Upper lobe of left lung (tissue), 6 donors: ENCODE measurements at regions not wholly inside any gene's neighbourhood (a gene's known extent, or its start where the extent isn't known, plus 50 kb on each side); places are given as distances from the start of the nearest gene placed in this dataset.
A peak's percentile ranks its signal among the peaks of the same experiment; 100 is the strongest.

ENCODE experiments used
- ATAC-seq, 2 donors: fragments of 200-7000 bp; cut with Tn5 transposase; one replicate each; pipeline ENCODE4 v1.9.1; 2022; ENCODE audit warnings: mild to moderate bottlenecking in 2 of 2, moderate library complexity in 2 of 2; ENCODE audit not compliant: low FRiP score in 2 of 2
- DNase-seq, 2 donors: peaks; one replicate each; pipeline ENCODE4 v3.0.0-alpha.2; 2019 to 2020
- H3K27ac ChIP-seq, 4 donors: fragments of 200-600 bp; sonication (generic); one replicate each; pipeline ENCODE4 v1.5.1; 2016 to 2019
- H3K27me3 ChIP-seq, 4 donors: fragments of 200-600 bp; sonication (generic); one replicate each; pipeline ENCODE4 v1.5.1; 2017 to 2019
- H3K36me3 ChIP-seq, 4 donors: fragments of 200-600 bp; sonication (generic); one replicate each; pipeline ENCODE4 v1.5.1; 2016 to 2019
- H3K4me1 ChIP-seq, 4 donors: fragments of 200-600 bp; sonication (generic); one replicate each; pipeline ENCODE4 v1.5.1; 2018 to 2019
- H3K4me3 ChIP-seq, 4 donors: fragments of 200-600 bp; sonication (generic); one replicate each; pipeline ENCODE4 v1.5.1; 2017 to 2019; ENCODE audit warnings: mild to moderate bottlenecking in 2 of 4, moderate library complexity in 1 of 4
- H3K9me3 ChIP-seq, 4 donors: fragments of 200-600 bp; sonication (generic); one replicate each; pipeline ENCODE4 v1.5.1; 2018 to 2019
- CTCF ChIP-seq, 6 experiments: fragments of 450-650 bp in 4 of 6; fragments of 200-600 bp in 2 of 6; sonication (generic) in 2 of 6; IDR thresholded peaks; one replicate each; pipeline ENCODE4 v1.5.1; 2016 to 2019; ENCODE audit warnings: antibody characterized with exemption in 6 of 6
- EP300 ChIP-seq, 4 donors: sonication (generic); formaldehyde crosslinking; IDR thresholded peaks; one replicate each; pipeline ENCODE4 v1.5.1; 2017; ENCODE audit warnings: antibody characterized with exemption in 4 of 4, control low read depth in 2 of 4
- POLR2A ChIP-seq, 4 donors: fragments of 450-650 bp; IDR thresholded peaks; one replicate each; pipeline ENCODE4 v1.5.1; 2016 to 2017; ENCODE audit warnings: antibody characterized with exemption in 4 of 4, mild to moderate bottlenecking in 2 of 4
- POLR2AphosphoS5 ChIP-seq, 2 donors: sonication (generic); formaldehyde crosslinking; IDR thresholded peaks; one replicate each; pipeline ENCODE4 v1.5.1; 2017; ENCODE audit warnings: antibody characterized with exemption in 2 of 2
- WGBS, 2 donors: methylation state at CpG; one replicate each; pipeline ENCODE4 v1.1.5; 2017 to 2018; 5-methylcytosine and 5-hydroxymethylcytosine counted together
- donor health status: DM: no; HTN: no; CAD: no; lungs with moderate emphysema.
- donor health status: DM: no; HTN: yes; CAD: no; lungs with severe emphysema.

GRCh38 chr2:176650838-176651555, 381.8 kb downstream of the MTX2 start:
- Histone ChIP-seq H3K36me3 (no peaks in the 10 kb centered on the region), H3K27me3 (no peaks in the 10 kb centered on the region), H3K27ac (no peak overlapping the region), H3K4me1 (peaks cover 0 to 4% (median 0%) of the 10 kb centered on the region in 4 donors), H3K4me3 (no peak overlapping the region), H3K9me3 (no peaks in the 10 kb centered on the region)
- TF ChIP-seq EP300 (IDR thresholded peaks at IDR 0.05) (no peak), POLR2A (IDR thresholded peaks at IDR 0.05) (no peak), CTCF (IDR thresholded peaks at IDR 0.05) (no peak), POLR2AphosphoS5 (IDR thresholded peaks at IDR 0.05) (no peak)
- no peak for DNase-seq
- WGBS, 2 donors: 81 to 83% methylated on average over 13 of the region's 13 CpGs
- no peak for ATAC-seq

GRCh38 chr2:176652300-176653182, 383.3 kb downstream of the MTX2 start:
- 48% methylated on average over 9 of the region's 9 CpGs for WGBS, 2 donors
- DNase-seq: no peak

GRCh38 chr2:176653479-176654443, 384.5 kb downstream of the MTX2 start:
- Histone ChIP-seq H3K4me1 (peaks cover 0 to 4% (median 0%) of the 10 kb centered on the region in 4 donors), H3K36me3 (no peaks in the 10 kb centered on the region), H3K4me3 (no peak overlapping the region), H3K9me3 (no peaks in the 10 kb centered on the region), H3K27ac (no peak overlapping the region), H3K27me3 (no peaks in the 10 kb centered on the region)
- TF ChIP-seq CTCF (IDR thresholded peaks at IDR 0.05) (peak; percentile 16 to 51 (median 40)), POLR2A (IDR thresholded peaks at IDR 0.05) (no peak)
- ATAC-seq (peak; percentile 63 to 81), DNase-seq (peak in 1 of 2 donors; percentile 24)
- 27 to 39% methylated on average over 10 of the region's 10 CpGs for WGBS, 2 donors

More at GRCh38 chr2:176652300-176653182, 383.3 kb downstream of the MTX2 start:
- no peaks in the 10 kb centered on the region for H3K9me3 ChIP-seq
- TF ChIP-seq POLR2A (IDR thresholded peaks at IDR 0.05) (no peak), CTCF (IDR thresholded peaks at IDR 0.05) (peak; percentile 38 to 74 (median 66))
- H3K36me3 ChIP-seq: no peaks in the 10 kb centered on the region
- H3K27me3 ChIP-seq: no peaks in the 10 kb centered on the region
- peaks cover 0 to 4% (median 0%) of the 10 kb centered on the region in 4 donors for H3K4me1 ChIP-seq
- no peak overlapping the region for H3K27ac ChIP-seq
- no peak overlapping the region for H3K4me3 ChIP-seq
- peak in 1 of 2 donors; percentile 84 for ATAC-seq

GRCh38 chr2:176656038-176656775, 387.0 kb downstream of the MTX2 start:
- no peaks in the 10 kb centered on the region for H3K9me3 ChIP-seq
- H3K27me3 ChIP-seq: no peaks in the 10 kb centered on the region
- no peaks in the 10 kb centered on the region for H3K36me3 ChIP-seq
- WGBS, 2 donors: 58 to 71% methylated on average over 2 of the region's 2 CpGs
- peaks cover 0 to 4% (median 0%) of the 10 kb centered on the region in 4 donors for H3K4me1 ChIP-seq
- no peak overlapping the region for H3K4me3 ChIP-seq
- ATAC-seq: no peak
- no peak for TF ChIP-seq POLR2AphosphoS5 (IDR thresholded peaks at IDR 0.05)
- TF ChIP-seq EP300 (IDR thresholded peaks at IDR 0.05): no peak
- no peak for TF ChIP-seq CTCF (IDR thresholded peaks at IDR 0.05)
- no peak for TF ChIP-seq POLR2A (IDR thresholded peaks at IDR 0.05)
- H3K27ac ChIP-seq: no peak overlapping the region
- no peak for DNase-seq
